ENCODE measurements at regions not wholly inside any gene's neighbourhood (a gene's known extent, or its start where the extent isn't known, plus 50 kb on each side); places are given as distances from the start of the nearest gene placed in this dataset.

DNA sequence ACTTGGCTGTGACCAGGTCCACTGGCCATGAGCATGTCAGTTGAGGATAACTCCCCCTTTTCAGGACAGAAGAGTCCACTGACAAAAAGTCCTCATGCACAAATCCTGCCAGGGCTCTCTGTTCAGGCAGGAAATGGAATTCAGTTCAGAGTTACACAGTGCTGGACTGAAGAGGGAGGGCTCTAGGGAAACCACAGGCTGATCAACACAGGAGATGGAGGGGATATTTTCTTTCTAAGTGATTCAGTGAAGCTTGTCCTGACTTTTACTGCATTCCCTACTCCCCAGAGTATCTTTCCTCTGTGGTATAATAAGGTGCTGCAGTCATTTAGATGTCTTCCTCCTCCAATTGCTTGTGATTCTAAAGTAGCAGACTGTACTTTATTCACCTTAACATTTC lies 335.5 kb upstream of the IGFBP7 start:
- DNase-seq (ENCODE audit: extremely low read depth, low read depth, low spot score): no peak

DNA sequence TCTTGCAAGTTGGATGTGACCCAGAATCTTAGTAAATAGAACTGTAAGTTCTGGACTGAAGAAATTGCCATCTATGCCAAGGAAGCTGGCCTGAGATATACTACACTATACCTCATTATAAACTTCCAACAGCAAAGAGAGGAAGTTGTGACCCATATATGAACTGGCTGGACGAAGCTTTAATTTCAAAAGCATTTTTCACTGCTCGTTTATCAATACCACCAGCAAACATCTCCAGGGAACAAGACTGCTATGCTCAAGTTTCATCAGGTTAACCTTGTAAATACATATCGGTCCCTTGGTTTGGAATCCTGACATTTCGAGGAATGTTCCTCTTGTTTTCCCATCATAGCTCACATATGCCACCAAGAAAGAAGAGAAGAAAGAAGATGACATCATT lies 334.5 kb upstream of the IGFBP7 start:
- no peak for DNase-seq (ENCODE audit: extremely low read depth, low read depth, low spot score)

DNA sequence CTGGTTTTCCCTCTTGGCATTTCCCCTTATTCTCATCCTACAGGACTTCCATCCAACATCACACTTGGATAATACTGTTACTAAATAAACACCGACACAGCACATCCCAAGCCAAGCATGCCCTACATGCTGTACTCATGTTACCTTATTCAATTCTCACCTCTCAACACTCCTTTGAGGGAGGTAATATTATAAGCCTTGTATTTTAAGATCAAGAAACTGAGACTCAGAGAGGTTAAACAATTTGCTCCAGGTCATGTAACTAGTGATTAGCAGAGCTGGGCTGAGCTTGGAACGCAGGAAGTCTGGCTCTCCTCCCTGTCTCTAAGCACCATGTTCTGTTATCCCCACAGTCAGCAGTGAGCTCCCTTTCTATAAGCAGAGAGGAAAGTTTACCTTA lies 333.6 kb upstream of the IGFBP7 start:
- DNase-seq (ENCODE audit: extremely low read depth, low read depth, low spot score): no peak

DNA sequence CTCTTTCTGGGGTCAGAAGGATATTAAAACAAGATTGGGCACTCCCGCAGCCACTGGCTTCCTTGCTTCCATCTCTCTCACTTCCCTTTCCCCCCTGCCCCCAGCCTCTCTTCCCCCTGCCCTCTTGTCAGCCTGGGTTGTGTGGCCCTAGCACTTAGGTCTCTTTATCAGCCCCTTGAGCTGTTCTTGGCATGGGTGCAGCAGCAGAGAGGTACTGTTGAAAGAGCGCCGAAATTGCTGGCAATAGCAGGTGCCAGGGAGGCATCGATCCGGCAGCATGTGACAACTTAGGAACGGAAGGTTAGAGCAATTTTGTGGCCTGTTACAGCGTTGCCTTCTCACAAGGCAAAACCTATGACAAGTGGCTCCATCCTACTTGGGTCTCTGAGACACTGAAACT lies 333.1 kb upstream of the IGFBP7 start:
- DNase-seq (ENCODE audit: extremely low read depth, low read depth, low spot score): no peak

DNA sequence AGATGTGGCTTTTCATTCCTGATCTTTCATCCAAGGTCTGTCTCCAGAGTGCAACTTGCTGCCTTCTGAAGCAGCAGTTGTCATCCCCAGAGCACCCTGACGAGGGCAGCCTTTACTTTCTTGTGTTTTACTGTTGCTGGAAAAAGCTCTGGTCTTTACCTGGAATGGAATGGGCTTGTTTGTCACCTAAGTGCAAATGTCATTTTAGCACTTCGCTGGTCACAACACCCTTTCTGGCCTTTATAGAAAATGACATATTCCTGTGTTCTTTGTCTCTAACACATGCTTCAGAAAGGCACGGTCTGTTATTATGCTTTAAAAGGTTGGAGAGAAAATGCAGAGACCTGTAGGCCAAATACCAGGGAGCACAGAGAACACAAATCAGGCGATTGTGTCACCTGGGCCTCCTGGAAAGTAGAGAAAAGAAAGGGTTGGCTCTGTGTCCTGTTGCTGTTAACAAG lies 332.7 kb upstream of the IGFBP7 start:
- DNase-seq (ENCODE audit: extremely low read depth, low read depth, low spot score): no peak

DNA sequence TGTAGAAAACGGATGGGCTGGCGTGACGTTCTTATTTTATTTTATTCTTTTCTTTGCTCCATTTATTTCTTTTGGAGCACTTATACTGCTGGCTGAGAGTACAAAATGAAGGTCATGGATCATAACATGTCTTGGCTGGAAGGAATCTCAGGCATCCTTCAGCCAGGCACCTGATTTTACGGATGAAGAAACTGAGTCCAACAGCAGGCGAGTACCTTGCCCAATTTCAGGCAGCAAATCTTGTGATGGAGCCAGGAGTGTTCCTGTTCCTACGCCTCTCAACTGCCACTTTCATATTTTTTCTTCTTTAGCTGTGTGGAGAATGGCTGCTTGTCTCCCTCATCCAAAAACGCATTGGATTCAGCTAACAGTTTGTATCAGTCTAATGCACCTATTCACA lies 332.1 kb upstream of the IGFBP7 start:
- DNase-seq (ENCODE audit: extremely low read depth, low read depth, low spot score): no peak

DNA sequence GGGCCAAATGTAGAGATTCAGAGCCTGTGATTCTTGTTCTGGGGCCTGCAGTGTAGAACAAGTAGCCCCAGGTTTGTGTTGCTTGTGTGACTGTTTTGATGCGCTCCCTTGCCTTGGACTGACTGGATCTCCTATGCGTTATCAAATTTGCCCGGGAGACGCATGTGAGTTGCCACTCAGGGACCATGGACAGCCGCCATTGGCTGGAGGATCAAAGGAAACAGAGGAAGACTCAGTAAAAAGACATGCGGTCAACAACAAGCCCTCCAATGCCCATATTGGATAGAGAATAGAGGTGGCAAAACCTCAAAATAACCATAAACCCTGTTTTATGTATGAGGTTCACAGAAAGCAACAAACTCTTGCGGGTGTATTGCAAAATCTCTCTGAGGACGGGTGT lies 327.5 kb upstream of the IGFBP7 start:
- no peak for DNase-seq (ENCODE audit: extremely low read depth, low read depth, low spot score)

DNA sequence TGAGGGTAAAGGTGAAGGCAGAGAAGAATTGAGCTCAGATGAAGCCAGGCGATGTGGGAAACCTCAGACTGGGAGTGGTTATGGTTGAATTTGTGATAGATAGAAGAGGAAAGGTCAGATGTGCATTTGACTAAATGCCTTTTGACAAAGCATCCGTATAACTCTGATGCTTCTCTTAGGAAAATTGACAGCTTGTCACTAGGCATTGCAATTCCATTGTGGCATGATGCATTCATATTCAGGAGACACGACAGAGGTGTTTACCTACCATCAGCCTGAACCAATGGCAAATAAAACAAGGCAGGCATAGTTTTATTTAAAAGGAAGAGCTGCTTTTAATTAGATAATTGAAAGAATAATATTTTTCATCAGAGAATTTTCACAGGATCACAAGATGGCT lies 325.1 kb upstream of the IGFBP7 start:
- no peak for DNase-seq (ENCODE audit: extremely low read depth, low read depth, low spot score)

DNA sequence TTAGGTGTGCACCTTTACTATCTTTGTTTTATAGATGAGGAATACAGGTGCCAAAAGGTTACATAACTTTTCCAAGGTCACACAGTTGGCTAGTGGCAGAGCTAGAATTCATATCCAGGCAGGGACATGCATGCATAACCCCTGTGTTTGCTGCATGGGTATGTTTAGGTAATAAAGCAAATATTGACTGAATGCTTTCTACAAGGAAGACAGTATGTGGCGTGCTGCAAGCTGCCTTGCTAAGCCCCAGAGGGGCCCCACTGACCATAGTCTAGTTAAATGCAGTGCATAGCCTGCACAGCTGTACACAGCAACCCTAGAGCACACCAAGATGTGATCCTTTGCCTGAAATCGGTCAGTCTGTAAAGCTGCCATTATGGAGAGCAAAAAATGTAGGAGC lies 320.5 kb upstream of the IGFBP7 start:
- no peak for DNase-seq (ENCODE audit: extremely low read depth, low read depth, low spot score)

DNA sequence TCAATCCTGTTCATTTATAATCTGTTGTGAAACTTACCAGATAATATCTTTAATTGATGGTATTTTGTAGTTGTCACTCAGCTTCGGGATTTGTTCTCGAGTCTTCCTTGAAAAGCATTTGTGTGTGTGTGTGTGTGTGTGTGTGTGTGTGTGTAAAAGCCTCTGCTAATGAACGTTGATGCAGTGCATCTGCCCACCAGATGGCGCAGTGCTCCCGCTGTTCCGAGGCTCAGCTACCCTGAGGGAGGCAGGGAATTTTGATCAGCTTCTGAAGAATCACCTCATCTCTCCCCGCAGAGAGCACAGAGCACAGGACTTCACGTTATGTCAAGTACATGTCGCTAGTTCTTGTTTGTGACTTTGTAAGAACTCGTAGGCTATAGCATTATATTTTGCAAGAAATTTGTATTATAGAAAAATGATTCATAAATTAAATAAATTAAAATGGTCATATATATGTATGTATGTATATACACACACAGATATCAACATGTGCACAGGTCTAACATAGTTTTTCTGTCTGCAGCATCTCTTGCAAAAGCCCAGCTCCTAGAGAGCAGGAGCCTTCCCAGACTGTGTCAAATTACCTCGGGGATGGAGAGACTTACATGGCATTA lies 316.7 kb upstream of the IGFBP7 start:
- peak; percentile 25 for DNase-seq (ENCODE audit: extremely low read depth, low read depth, low spot score)

DNA sequence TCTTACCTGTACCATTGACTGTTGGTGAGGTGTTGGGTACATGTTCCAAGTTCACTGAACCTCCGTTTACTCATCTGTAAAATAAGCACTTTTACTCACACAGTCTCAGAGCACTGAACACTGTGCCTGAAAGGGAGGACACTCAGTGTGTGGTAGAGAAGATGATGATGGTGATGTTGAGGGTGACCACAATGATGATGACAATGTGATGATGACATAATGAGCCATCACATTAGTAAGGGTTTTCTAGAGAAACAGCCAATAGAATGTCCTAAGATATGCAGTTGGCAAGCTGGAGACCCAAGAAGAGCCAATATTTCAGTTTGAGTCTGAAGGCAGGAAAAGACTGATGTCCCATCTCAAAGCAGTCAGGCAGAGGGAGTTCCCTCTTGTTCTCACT lies 315.4 kb upstream of the IGFBP7 start:
- no peak for DNase-seq (ENCODE audit: extremely low read depth, low read depth, low spot score)

DNA sequence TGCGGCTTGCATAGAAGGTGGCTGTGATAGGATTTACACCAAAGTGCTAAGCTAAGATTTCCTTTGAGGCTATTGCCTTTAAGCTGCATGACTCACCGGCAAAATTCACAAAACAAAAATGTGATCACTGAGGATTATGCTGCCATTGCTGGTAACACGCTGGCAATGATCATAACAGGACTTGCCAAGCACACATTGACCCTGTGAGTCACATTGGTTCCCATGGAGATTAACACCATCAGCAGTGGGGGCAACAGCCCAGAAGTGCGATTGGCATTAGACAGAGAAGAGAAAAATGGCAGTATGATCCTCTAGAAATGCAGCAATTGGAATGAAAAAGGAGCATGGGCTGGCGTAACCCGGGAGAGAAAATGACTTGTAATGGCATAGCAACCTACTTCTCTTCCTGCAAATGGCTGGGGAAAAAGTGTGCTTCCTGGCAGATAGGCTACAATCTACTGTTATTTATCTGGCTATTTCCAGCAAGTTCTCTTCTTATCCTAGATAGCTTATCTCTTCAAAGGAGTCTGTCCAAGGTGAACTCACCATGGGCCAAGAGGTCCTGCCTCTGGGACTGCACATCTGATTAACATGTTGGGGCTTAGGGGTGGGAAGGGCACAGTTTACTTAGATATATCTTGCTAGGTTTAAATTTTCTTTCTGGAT lies 314.2 kb upstream of the IGFBP7 start:
- no peak for DNase-seq (ENCODE audit: extremely low read depth, low read depth, low spot score)

DNA sequence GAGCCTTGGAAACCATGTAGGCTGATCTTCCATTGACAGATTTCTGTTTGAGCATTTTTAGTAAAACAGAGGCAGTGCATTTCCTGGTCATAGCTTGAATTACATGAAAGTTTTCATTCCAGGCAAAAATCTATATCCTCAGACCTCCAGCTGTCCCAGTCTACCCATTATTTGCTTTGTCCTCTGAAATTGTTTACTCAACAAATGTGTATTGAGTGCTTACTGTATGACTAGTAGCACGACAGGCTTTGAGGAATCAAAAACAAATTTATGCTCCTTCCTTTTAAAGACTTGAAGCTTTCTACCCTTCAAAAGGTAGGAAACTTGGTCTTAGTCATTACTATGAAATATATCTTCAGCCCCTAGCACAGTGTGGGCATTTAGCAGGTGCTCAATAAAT lies 307.9 kb upstream of the IGFBP7 start:
- DNase-seq (ENCODE audit: extremely low read depth, low read depth, low spot score): no peak

DNA sequence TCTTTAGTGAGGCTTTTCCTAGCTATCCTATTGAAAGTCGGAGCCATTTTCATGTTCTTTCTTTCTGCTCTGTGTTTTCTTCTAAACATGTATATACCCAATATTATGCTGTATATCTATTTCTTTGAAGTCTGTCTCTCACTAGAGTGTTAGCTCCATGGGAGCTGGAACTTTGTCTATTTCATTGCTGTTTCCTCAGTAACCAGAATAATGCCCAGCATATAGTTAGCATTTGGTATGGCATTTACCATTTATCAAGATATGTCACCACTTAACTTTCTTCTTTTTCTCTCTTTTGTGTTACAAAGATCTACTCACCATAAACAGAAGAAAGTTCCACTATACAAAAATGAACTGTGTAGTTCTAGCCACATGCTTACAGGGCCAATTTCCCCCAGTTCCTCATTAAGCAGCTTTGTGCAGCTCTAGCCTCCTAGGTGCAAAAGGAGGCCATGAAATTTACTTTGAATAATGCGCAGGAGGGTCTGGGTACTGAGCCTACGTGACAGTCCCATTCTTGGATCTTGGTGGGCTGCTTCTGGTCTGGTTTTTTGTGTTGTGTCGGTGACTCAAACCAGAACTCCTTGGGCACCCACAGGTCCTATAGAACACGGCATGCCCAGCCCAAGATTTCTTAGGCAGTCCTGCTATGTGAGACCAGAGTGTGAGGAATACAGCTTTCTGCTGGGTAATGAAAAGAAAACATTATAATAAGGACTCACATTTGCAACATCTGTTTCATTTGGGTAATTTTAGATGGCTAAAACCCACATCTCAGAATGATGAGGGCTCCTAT lies 302.3 kb upstream of the IGFBP7 start:
- DNase-seq (ENCODE audit: extremely low read depth, low read depth, low spot score): no peak

DNA sequence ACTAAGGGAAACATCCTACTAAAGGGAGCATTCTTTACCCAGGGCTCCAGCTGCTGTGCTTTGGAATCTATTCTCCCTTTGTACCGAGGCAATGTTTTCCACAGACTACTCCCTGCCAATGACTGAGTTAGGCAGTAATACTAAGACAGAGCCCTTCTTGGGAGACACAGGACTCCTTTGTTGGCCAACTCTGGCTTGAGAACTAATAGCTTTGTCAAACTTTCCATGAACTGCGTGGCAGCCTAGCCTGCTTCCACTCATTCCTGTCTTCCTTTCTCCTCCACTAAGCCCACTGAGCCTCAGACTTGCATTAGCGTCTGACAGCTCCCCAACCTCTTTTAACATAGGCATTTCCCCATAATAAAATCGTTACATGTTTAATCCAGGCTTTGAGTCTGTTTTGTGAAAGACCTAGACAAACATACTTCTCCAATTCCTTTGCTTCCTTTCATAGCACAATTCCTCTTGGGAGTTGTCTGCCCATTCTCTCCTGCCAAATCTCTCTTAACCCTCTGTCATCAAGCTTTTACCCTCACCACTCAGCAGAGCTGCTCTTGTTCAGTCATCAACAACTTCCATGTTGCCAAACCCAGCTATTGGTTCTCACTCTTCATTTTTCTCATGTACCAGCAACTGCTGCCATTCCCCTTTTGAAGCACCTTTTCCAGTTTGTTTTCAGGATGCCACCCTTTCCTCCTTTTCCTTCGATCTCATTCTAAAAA lies 300.3 kb upstream of the IGFBP7 start:
- no peak for DNase-seq (ENCODE audit: extremely low read depth, low read depth, low spot score)

DNA sequence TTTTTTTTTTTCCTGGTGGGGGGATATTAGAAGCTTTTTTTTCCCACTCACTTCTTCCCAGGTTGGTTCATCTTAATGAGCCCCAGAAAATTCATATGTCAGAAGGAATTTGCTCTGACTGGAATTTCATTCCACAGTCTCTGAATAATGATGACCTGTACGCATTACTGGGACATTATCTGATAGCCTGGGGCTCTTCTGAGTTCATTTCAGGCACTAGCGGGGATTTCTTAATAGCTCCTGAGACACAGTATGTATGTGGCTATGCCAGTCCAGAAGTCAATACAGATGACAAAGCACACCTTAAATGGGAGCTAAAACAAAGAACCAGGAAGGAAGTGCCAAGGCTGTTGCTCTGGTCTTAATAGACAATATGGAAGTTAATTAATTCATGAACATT lies 295.2 kb upstream of the IGFBP7 start:
- no peak for DNase-seq (ENCODE audit: extremely low read depth, low read depth, low spot score)

DNA sequence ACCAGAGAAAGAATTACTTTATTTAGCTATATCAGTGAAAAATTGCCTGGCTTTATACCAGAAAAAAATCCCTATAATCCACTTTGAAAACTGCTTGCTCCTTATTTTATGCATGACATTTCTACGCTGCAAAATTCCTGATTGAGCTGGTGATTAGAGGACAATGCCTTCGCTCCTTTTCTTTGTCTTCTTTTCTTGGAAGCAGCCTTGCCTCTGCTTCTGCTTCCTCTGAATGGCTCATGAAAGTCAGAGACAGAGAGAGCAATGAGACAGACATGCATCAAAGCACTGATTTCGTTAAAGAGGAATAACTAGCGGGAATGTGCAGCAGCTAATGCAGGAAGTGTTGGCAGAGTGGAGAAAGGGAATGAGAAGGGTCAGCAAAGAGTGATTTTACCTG lies 294.3 kb upstream of the IGFBP7 start:
- no peak for DNase-seq (ENCODE audit: extremely low read depth, low read depth, low spot score)

DNA sequence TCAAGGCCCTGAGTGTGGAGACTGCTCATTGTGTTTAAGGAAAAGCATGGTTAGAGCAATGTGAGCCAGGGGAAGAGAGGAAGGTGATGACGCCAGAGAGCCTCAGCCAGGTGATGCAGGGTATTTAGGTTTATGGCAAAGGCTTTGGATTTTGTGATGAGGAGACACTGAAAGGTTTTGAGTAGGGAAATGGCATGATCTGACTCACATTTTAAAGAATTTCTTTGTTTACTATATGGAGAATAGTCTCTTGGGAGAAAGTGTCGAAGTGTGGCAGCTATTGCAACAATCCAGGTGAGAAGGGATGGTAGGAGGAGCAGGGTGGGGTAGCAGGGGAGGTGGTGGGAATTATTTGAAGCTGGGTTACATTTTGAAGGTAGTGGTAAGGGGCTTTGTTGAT lies 293.4 kb upstream of the IGFBP7 start:
- no peak for DNase-seq (ENCODE audit: extremely low read depth, low read depth, low spot score)

DNA sequence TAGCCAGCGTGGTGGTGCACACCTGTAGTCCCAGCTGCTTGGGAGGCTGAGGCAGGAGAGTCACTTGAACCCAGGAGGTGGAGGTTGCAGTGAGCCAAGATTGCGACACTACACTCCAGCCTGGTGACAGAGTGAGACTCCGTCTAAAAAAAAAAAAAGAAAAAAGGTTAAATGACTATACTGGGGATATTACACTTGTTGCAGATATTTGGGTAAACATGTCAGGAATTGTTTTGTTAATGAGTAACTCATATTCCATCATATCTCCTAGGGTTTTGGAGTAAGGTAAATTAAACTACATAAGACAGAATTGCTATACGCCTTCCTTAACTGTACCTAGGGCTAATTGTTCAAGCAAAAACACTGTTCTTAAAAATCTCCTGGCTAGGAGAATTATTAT lies 291.4 kb upstream of the IGFBP7 start:
- DNase-seq (ENCODE audit: extremely low read depth, low read depth, low spot score): no peak

DNA sequence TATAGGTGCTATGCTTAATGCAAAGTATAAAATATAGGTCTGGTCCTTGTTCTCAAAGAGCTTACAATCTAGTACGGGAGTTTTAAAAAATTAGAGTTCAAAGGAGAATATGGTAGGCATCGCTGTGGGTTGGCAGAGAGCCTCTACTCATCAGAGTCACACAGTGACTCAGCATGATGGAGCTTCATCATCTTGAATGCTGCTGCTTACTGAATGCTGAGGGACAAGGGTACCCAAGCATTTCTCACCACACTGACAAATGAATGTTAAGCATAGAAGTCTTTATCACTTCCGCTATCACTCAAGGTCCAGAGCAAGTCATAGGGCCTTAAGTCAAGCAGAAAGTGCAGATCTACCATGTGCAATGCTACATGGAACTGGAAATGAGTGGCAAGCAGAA lies 268.6 kb upstream of the IGFBP7 start:
- no peak for DNase-seq (ENCODE audit: extremely low read depth, low read depth, low spot score)

DNA sequence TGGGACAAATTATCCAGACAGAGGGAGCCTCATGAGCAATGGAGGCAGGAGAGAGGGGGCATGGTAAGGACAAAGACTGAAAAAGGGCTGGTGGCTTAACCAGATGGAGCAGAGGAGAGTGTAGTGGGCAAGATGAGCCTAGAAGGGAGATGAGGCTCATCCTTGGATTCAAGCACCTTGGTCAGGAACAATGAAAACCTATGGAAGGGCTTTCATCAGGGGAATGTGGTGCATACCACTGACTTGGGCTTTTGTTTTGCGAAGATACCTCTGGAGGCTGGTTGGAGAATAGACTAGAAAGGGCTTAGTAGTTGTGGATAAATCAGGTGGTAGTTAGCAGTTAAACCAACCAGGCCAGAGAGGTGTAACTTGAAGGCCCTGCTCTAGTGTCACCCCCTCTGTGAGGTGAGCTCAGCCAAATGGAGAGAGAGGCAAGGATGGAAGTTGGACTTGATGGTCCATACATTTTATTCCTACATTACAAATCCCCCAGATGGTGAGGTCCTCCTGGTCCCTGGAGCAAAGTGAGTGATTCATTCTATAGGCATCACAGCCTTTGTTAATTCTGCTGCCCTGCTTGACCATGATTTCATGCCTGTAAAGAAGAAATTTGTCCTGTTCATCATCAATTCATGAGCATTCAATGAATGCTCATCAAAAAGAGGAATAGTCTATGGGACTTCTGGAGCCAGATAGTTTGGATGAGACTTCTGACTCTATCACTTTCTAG lies 264.8 kb upstream of the IGFBP7 start:
- DNase-seq (ENCODE audit: extremely low read depth, low read depth, low spot score): no peak

Measured in glomerular endothelial cell (primary cell).